IMR-90 (cell line): ENCODE measurements at regions not wholly inside any gene's neighbourhood (a gene's known extent, or its start where the extent isn't known, plus 50 kb on each side); places are given as distances from the start of the nearest gene placed in this dataset.

ENCODE experiments used
- POLR2A ChIP-seq: IDR thresholded peaks from 2 replicates; pipeline ENCODE4 v1.6.1; 2012; ENCODE audit warnings: mild to moderate bottlenecking, low read depth, low read length
- RCOR1 ChIP-seq: IDR thresholded peaks from 2 replicates; pipeline ENCODE4 v1.6.1; 2012; ENCODE audit warnings: mild to moderate bottlenecking, low read length, improper control_type of control experiment; ENCODE audit not compliant: insufficient replicate concordance
- RFX5 ChIP-seq: IDR thresholded peaks from 2 replicates; pipeline ENCODE4 v1.8.0; 2012; ENCODE audit warnings: low read depth, mild to moderate bottlenecking, low read length, moderate library complexity
- SMC3 ChIP-seq: fragments of 150-350 bp; IDR thresholded peaks from 2 replicates; pipeline ENCODE4 v1.6.1; 2016; ENCODE audit warnings: low read depth, mild to moderate bottlenecking, antibody characterized with exemption, low read length, moderate library complexity
- TF ChIP-seq, protein P1 (sequence below): fragments of 150-350 bp; IDR thresholded peaks from 2 replicates; pipeline ENCODE4 v1.6.1; 2016; ENCODE audit warnings: low read depth, mild to moderate bottlenecking, low read length, moderate library complexity, borderline replicate concordance
- TF ChIP-seq, protein P2 (sequence below): conservative IDR thresholded peaks from 2 replicates; pipeline ENCODE4 v1.5.1; 2012; ENCODE audit warnings: mild to moderate bottlenecking, low read depth, low read length, improper control_type of control experiment

DNA sequence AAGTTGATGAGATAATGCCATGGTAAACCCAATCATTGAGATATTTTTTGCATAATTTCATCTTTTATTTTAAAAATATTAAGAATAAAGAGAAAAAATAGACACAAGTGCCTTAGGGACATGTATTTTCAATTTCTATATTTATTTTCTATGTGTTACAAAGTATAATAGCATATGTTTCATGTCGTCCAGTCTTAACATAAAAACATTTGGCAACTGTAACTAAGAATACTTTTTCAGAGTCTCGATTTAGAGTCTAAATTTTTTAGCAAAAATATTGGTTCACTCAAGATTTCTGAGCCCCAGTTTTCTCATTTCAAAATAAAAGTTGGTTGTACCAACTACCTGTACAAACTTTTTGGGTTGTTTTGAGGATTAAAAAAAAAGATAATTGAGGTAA is 511.4 kb upstream of the ZNF385D start:
- TF ChIP-seq, protein P1, sequence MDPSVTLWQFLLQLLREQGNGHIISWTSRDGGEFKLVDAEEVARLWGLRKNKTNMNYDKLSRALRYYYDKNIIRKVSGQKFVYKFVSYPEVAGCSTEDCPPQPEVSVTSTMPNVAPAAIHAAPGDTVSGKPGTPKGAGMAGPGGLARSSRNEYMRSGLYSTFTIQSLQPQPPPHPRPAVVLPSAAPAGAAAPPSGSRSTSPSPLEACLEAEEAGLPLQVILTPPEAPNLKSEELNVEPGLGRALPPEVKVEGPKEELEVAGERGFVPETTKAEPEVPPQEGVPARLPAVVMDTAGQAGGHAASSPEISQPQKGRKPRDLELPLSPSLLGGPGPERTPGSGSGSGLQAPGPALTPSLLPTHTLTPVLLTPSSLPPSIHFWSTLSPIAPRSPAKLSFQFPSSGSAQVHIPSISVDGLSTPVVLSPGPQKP, result no peak
- no peak for TF ChIP-seq POLR2A
- TF ChIP-seq, protein P2, sequence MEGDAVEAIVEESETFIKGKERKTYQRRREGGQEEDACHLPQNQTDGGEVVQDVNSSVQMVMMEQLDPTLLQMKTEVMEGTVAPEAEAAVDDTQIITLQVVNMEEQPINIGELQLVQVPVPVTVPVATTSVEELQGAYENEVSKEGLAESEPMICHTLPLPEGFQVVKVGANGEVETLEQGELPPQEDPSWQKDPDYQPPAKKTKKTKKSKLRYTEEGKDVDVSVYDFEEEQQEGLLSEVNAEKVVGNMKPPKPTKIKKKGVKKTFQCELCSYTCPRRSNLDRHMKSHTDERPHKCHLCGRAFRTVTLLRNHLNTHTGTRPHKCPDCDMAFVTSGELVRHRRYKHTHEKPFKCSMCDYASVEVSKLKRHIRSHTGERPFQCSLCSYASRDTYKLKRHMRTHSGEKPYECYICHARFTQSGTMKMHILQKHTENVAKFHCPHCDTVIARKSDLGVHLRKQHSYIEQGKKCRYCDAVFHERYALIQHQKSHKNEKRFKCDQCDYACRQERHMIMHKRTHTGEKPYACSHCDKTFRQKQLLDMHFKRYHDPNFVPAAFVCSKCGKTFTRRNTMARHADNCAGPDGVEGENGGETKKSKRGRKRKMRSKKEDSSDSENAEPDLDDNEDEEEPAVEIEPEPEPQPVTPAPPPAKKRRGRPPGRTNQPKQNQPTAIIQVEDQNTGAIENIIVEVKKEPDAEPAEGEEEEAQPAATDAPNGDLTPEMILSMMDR, result no peak
- no peak for TF ChIP-seq RCOR1
- no peak for TF ChIP-seq RFX5
- TF ChIP-seq SMC3, result no peak
